RPMI8226 (cell line): ENCODE measurements at regions not wholly inside any gene's neighbourhood (a gene's known extent, or its start where the extent isn't known, plus 50 kb on each side); places are given as distances from the start of the nearest gene placed in this dataset.

Experiments used
- DNase-seq: peaks from one replicate; pipeline ENCODE4 v3.0.0-alpha.2; 2015

DNA sequence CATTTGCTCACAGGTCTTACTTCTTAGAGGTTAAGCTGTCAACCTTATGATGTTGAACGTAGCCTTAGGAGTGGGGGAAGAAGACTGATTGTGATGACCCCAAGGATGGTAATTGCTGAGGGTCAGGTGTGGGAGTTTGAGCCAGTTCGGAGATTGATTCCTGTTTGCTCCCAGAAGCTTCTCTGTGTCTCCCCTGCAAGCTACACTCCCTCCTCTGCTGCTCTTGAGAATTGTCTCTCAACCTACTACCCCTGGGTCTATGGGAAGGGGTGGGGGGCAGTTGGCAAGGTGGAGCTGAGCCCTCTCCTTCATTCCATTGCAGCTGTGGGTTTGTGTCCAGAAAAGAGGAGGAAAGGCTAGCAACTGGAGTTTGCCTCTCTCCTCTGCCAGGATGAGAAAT lies 113.8 kb downstream of the PLEKHG1 start:
- DNase-seq, result no peak

DNA sequence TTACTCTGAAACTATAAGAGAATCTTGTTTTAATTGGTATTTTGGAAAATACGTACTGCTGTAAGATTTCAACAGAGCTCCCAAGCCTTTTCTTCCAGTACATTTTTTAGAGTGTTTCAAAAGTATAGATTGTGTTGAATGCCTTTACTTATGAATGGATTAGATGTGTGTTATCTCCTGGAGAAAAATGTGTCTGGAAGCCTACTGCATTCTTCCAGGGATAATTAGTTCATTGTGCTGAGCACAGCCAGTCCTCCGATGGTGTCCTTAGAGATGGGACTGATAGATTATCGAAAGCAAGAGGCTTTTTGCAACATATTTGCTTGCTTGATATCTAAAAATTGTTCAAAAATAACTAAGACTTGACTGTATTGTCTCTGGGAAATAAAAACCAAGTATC lies 114.2 kb downstream of the PLEKHG1 start:
- no peak for DNase-seq

DNA sequence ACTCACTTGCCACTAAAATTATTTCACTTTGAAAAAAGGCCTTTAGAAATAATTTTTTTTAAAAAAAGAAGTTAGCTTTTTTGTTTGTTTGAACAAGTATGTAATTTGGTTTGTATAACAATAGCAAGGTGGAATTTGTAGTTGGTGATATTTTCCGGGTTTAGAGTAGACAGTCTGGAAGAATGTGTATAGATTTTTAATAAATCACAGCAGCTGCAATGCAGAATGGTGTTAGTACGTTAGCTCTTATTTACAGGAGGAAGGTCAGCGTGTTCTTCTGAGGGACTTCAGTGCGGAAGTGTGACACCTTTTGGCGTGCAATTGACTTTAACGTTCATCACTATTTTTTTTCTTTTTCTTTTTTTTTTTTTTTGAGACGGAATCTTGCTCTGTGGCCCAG lies 115.4 kb downstream of the PLEKHG1 start:
- DNase-seq, result no peak

DNA sequence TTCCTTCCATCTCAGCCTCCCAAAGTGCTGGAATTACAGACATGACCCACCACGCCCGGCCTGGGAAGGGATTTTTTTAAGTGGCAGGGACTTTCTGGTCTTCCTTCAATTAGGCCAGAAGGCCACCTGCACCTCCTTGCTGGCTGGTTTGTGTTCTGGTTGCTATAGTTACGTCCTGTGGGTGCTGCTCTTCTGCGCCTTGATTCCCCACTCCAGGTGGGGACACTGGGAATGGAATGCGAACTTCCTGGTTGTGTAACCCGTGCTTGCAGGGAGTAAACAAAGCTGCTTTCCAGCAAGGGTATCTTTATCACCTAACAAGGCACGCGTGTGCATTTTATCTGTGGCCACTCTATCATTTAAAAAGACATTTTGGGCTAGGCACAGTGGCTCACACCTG lies 117.7 kb downstream of the PLEKHG1 start:
- DNase-seq, result no peak

GRCh38 chr6:150719099-150719766 lies 119.5 kb downstream of the PLEKHG1 start:
- no peak for DNase-seq

- DNase-seq, result no peak
These were observed 120.1 kb downstream of the PLEKHG1 start for GRCh38 chr6:150719831-150720230.

GRCh38 chr6:150720774-150721233 lies 121.1 kb downstream of the PLEKHG1 start:
- peak; percentile 66 for DNase-seq

GRCh38 chr6:150721418-150722266 lies 122.0 kb downstream of the PLEKHG1 start:
- no peak for DNase-seq

DNA sequence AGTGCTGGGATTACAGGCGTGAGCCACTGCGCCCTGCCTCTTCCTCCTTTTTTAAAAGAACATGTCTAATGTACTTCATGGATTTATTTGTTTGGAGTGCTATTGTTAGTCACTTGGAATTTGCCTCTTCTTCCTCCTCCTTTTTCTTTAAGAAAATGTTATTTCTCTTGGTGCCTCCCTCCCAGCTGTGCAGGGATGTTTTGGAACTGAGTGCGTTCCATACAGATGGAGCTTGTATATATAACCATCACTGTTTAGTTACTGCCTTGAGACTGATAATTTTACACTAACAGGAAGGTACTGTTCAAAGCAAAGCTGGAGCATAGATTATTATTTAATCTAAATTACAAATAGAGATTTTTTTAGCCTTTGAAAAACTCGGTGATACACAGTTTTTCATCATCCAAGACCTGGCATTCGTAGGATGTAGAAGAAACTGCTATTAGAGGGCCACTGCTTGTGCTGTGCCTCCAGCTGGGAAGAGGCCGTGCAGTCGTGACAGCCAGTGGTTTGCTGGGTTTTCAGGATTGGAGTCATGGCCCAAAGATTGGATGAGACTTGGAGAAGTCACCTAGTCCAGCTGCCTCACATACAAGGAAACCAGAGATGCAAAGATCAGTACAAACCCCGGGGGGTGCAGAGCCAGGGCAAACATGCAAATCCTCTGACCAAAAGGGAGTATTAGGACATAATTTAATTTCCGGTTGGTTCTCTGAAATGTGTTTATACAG lies 123.1 kb downstream of the PLEKHG1 start:
- no peak for DNase-seq

GRCh38 chr6:150723345-150723658 lies 123.6 kb downstream of the PLEKHG1 start:
- DNase-seq, result no peak

DNA sequence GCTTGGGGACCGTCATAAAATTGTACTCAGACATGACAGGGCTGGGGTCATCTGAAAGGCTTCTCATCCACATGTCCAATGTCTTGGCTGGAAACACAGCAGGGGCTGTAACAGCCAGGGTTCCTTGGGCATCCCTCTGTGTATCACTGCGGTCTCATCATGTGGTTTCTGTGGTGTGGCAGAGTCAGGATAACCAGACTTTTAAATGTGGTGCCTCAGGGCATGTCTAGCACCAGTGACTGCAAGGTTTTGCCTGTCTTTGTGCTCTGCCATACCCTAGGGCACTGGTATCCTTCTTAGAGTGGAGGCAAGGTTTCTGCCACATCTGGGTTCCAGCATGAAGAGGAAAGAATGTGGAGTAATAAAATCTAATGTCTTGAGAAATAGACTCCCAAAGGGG lies 124.2 kb downstream of the PLEKHG1 start:
- DNase-seq, result peak; percentile 53

GRCh38 chr6:150725795-150726194 lies 126.1 kb downstream of the PLEKHG1 start:
- DNase-seq, result no peak

- no peak for DNase-seq
These were observed 129.6 kb downstream of the PLEKHG1 start for GRCh38 chr6:150729188-150729748.

GRCh38 chr6:150730801-150731457 lies 131.2 kb downstream of the PLEKHG1 start:
- no peak for DNase-seq

GRCh38 chr6:150732765-150733539 lies 132.6 kb upstream of the MTHFD1L start:
- no peak for DNase-seq

- DNase-seq, result no peak
These were observed 131.8 kb upstream of the MTHFD1L start for GRCh38 chr6:150733726-150734125.

GRCh38 chr6:150734235-150734634 lies 131.3 kb upstream of the MTHFD1L start:
- DNase-seq, result no peak

DNA sequence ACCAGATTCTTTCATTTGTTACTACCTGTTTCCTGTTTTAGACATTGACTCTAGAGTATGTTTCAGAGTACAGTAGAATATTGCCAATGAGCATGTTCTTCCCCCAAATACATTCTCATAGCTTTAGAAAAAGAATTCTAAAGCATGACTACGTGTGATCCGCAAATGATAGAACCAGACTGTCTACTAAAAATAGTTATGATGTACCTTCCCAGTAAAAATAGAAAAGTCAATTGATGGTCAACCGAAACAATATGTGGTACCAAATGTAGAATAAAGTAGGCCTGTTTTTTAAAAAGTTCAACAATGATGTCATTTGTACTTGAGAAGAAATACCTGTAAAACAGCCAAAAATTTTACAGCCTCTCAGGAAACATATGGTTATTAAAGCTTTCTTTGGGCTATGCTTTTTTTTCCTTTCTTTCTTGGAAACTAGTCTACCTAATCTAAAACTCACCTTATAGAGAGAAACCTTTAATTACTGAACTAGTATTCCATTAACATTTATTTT lies 130.1 kb upstream of the MTHFD1L start:
- DNase-seq, result no peak

- DNase-seq, result no peak
These were observed 127.3 kb upstream of the MTHFD1L start for GRCh38 chr6:150738092-150738629.

DNA sequence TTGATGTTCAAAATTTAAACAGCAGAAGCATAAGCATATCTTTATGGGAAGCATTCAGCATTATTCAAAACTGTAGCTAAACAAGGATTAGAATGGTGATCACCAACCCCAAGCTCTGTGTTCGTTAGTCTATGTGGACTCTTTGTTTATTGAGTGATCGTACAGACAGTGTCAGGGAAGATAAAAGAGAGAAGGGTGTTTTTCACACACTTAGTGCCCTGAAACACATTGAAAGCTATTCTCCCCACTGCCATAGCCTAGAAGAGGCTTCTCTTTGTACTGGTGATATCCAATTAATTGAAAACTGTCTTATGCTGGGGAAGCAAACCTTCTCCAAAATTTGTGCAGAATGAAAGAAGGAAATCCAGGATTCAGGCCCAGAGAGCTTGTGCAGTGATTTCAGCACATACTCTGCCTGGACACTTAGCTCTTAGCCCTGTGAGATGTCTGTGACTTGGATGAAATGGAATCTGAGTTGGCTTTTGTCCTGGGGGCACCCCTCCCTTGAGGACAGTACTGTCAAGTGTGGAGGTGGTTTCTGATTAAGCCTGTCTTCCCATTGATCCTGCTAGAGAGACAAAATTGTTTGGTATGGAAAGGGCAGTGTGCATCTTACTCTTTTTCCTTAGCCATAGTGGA lies 125.7 kb upstream of the MTHFD1L start:
- DNase-seq, result no peak

- no peak for DNase-seq
These were observed 125.0 kb upstream of the MTHFD1L start for GRCh38 chr6:150740453-150740852.
